Neural cell (in vitro differentiated cells): ENCODE measurements at regions not wholly inside any gene's neighbourhood (a gene's known extent, or its start where the extent isn't known, plus 50 kb on each side); places are given as distances from the start of the nearest gene placed in this dataset.

ENCODE experiments used
- H2AFZ ChIP-seq: fragments of 200-600, 300-800 bp; sonication (generic), shearing (Covaris generic); 2 replicates; pipeline ENCODE4 v1.6.0; 2014; ENCODE audit warnings: low read depth, mild to moderate bottlenecking, antibody characterized with exemption, low read length, moderate library complexity
- H3F3A ChIP-seq: fragments of 200-600 bp; shearing (Covaris generic); 2 replicates; pipeline ENCODE4 v1.6.1; 2016; ENCODE audit warnings: mild to moderate bottlenecking, moderate library complexity, mixed read lengths, antibody characterized with exemption, low read length; ENCODE audit not compliant: insufficient read depth, poor library complexity, severe bottlenecking
- H3K27ac ChIP-seq: fragments of 200-600, 300-800 bp; sonication (generic), shearing (Covaris generic); 2 replicates; pipeline ENCODE4 v1.5.1; 2014; ENCODE audit warnings: mild to moderate bottlenecking, low read length, moderate library complexity
- H3K27me3 ChIP-seq: fragments of 300-800, 200-600 bp; sonication (generic), shearing (Covaris generic); 2 replicates; pipeline ENCODE4 v1.6.0; 2014; ENCODE audit warnings: mild to moderate bottlenecking, low read depth, low read length, moderate library complexity; ENCODE audit not compliant: insufficient read depth
- H3K36me3 ChIP-seq: fragments of 300-800, 200-600 bp; sonication (generic), shearing (Covaris generic); 2 replicates; pipeline ENCODE4 v1.5.1; 2014; ENCODE audit warnings: mild to moderate bottlenecking, antibody characterized with exemption, low read length, moderate library complexity; ENCODE audit not compliant: insufficient read depth
- H3K4me2 ChIP-seq: fragments of 300-800, 200-600 bp; sonication (generic), shearing (Covaris generic); 2 replicates; pipeline ENCODE4 v1.6.0; 2014; ENCODE audit warnings: mild to moderate bottlenecking, low read length
- H3K4me3 ChIP-seq: fragments of 300-800, 200-600 bp; sonication (generic), shearing (Covaris generic); 2 replicates; pipeline ENCODE4 v1.5.1; 2014; ENCODE audit warnings: mild to moderate bottlenecking, low read length, moderate library complexity
- H3K79me2 ChIP-seq: fragments of 200-600 bp; shearing (Covaris generic); replicated peaks from 2 replicates; pipeline ENCODE4 v1.6.0; 2014; ENCODE audit warnings: mild to moderate bottlenecking, low read length, moderate library complexity; ENCODE audit not compliant: insufficient read depth
- H3K9ac ChIP-seq: fragments of 300-800, 200-600 bp; sonication (generic), shearing (Covaris generic); 2 replicates; pipeline ENCODE4 v1.6.1; 2016; ENCODE audit warnings: mild to moderate bottlenecking, low read length, mixed read lengths
- H3K9me2 ChIP-seq: fragments of 200-600 bp; shearing (Covaris generic); 2 replicates; pipeline ENCODE4 v1.6.1; 2016; ENCODE audit warnings: mild to moderate bottlenecking, low read length, mixed read lengths; ENCODE audit not compliant: insufficient read depth
- H3K9me3 ChIP-seq: fragments of 200-600, 300-800 bp; sonication (generic), shearing (Covaris generic); 2 replicates; pipeline ENCODE4 v1.6.1; 2016; ENCODE audit warnings: mild to moderate bottlenecking, mixed run types, low read length, moderate library complexity, mixed read lengths
- H4K20me1 ChIP-seq: fragments of 200-600 bp; shearing (Covaris generic); 2 replicates; pipeline ENCODE4 v1.6.1; 2016; ENCODE audit warnings: mild to moderate bottlenecking, mixed run types; ENCODE audit not compliant: insufficient read depth
- EP300 ChIP-seq: fragments of 450-650 bp; conservative IDR thresholded peaks from 2 replicates; pipeline ENCODE4 v1.6.1; 2014; ENCODE audit warnings: antibody characterized with exemption, mild to moderate bottlenecking, moderate library complexity; ENCODE audit not compliant: poor library complexity, severe bottlenecking
- EZH2 ChIP-seq: fragments of 200-600, 300-800 bp; shearing (Covaris generic), sonication (generic); IDR thresholded peaks from 2 replicates; pipeline ENCODE4 v1.6.1; 2014; ENCODE audit warnings: antibody characterized with exemption, low read length, borderline replicate concordance, mild to moderate bottlenecking; ENCODE audit not compliant: insufficient read depth, poor library complexity, severe bottlenecking
- MXI1 ChIP-seq: fragments of 450-650 bp; conservative IDR thresholded peaks from 2 replicates; pipeline ENCODE4 v1.6.1; 2014; ENCODE audit warnings: antibody characterized with exemption, mild to moderate bottlenecking; ENCODE audit not compliant: poor library complexity, severe bottlenecking
- POLR2AphosphoS5 ChIP-seq: IDR thresholded peaks from 2 replicates; pipeline ENCODE4 v1.6.1; 2012
- RAD21 ChIP-seq: fragments of 450-650 bp; conservative IDR thresholded peaks from 2 replicates; pipeline ENCODE4 v1.6.1; 2014; ENCODE audit warnings: antibody characterized with exemption, mild to moderate bottlenecking, moderate library complexity
- SMC3 ChIP-seq: fragments of 450-650 bp; conservative IDR thresholded peaks from 2 replicates; pipeline ENCODE4 v1.6.1; 2014; ENCODE audit warnings: antibody characterized with exemption, mild to moderate bottlenecking, moderate library complexity; ENCODE audit not compliant: poor library complexity
- TAF1 ChIP-seq: IDR thresholded peaks from 2 replicates; pipeline ENCODE4 v1.6.1; 2012; ENCODE audit warnings: low read depth
- TF ChIP-seq, protein P1 (sequence below): IDR thresholded peaks from 2 replicates; pipeline ENCODE4 v1.6.1; 2012; ENCODE audit warnings: borderline replicate concordance
- TF ChIP-seq, protein P2 (sequence below): fragments of 450-650 bp; IDR thresholded peaks from 2 replicates; pipeline ENCODE4 v1.5.1; 2014; ENCODE audit warnings: antibody characterized with exemption, mild to moderate bottlenecking, moderate library complexity; ENCODE audit not compliant: poor library complexity, severe bottlenecking

DNA sequence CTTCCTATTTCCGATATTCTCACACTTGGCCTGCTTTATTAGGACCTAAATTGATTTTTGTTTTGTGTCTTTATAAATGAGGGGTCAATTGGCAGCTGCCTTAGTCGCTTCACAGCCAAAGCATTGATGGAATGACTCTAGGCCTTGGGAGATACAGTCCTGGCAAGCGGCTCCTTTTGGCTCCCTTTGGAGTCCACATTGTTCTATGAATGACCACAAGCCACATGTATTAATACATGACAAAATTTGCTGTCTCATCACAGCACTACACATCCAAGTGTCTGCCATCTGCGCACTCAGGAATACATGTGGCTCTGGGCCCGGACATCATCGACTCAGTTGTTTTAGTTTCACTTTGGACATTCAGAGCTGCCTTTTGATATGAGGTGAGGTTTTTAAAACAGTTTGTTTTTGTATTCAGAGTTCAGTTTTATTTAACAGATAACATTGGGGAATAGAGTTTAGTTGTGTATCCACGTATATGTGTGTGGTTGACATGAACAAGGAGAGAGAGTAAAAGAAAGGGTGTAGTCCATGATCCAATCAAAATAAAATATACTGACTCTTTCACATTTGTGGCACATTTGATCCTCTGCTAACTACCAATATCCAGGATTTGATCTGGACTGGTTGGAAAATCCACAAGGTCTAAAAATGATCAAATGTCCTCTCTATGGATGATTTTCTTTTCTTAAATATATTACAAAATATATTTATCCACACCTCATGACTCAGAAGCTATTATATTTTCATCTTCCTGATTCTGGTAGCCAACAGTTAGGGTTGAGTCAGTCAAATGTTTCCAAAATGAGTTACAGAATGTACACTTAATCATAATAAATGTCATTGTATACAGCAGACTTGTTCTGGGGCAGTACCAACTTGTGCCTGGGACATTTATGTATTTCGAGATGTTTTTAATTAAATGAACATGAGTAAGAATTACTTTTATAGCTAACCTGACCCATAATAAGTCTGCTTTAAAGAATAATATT lies 114.0 kb upstream of the MTAP start:
- H3K9ac ChIP-seq, result no peak overlapping the region
- H3K4me2 ChIP-seq, result no peak overlapping the region
- H4K20me1 ChIP-seq, result no peaks in the 10 kb centered on the region
- H3K4me3 ChIP-seq, result no peak overlapping the region
- H2AFZ ChIP-seq, result no peak overlapping the region
- no peaks in the 10 kb centered on the region for H3K9me2 ChIP-seq
- no peaks in the 10 kb centered on the region for H3F3A ChIP-seq
- no peaks in the 10 kb centered on the region for H3K36me3 ChIP-seq
- no peaks in the 10 kb centered on the region for H3K9me3 ChIP-seq
- H3K27ac ChIP-seq, result no peak overlapping the region
- no peaks in the 10 kb centered on the region for H3K79me2 ChIP-seq
- no peak for TF ChIP-seq RAD21
- TF ChIP-seq, protein P1, sequence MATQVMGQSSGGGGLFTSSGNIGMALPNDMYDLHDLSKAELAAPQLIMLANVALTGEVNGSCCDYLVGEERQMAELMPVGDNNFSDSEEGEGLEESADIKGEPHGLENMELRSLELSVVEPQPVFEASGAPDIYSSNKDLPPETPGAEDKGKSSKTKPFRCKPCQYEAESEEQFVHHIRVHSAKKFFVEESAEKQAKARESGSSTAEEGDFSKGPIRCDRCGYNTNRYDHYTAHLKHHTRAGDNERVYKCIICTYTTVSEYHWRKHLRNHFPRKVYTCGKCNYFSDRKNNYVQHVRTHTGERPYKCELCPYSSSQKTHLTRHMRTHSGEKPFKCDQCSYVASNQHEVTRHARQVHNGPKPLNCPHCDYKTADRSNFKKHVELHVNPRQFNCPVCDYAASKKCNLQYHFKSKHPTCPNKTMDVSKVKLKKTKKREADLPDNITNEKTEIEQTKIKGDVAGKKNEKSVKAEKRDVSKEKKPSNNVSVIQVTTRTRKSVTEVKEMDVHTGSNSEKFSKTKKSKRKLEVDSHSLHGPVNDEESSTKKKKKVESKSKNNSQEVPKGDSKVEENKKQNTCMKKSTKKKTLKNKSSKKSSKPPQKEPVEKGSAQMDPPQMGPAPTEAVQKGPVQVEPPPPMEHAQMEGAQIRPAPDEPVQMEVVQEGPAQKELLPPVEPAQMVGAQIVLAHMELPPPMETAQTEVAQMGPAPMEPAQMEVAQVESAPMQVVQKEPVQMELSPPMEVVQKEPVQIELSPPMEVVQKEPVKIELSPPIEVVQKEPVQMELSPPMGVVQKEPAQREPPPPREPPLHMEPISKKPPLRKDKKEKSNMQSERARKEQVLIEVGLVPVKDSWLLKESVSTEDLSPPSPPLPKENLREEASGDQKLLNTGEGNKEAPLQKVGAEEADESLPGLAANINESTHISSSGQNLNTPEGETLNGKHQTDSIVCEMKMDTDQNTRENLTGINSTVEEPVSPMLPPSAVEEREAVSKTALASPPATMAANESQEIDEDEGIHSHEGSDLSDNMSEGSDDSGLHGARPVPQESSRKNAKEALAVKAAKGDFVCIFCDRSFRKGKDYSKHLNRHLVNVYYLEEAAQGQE, result no peak
- TF ChIP-seq SMC3, result no peak
- TF ChIP-seq TAF1, result no peak
- no peak for TF ChIP-seq POLR2AphosphoS5
- no peaks in the 10 kb centered on the region for H3K27me3 ChIP-seq

DNA sequence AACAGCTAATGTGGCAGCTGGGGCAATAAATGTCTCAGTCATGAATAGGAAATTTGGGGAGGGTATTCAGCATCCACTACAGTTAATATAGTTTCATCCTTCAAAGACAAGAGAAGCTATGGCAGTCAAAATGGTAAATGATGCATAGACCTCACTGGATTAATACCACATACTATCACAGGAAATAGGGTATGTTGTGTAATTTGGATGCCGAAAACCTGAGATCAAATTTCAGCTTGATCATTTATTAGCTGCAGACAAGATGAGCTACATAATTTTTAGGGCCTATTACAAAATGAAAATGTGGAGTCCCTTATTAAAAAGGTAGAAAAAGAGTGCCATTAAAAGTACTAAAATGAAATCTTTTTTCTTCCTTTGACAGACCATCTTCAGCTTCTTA lies 112.6 kb upstream of the MTAP start:
- Histone ChIP-seq H3K9ac (no peak overlapping the region), H3F3A (no peaks in the 10 kb centered on the region), H3K9me2 (no peaks in the 10 kb centered on the region), H3K79me2 (no peaks in the 10 kb centered on the region), H3K4me2 (no peak overlapping the region), H3K36me3 (no peaks in the 10 kb centered on the region), H4K20me1 (no peaks in the 10 kb centered on the region), H3K4me3 (no peak overlapping the region), H2AFZ (no peak overlapping the region), H3K27me3 (no peaks in the 10 kb centered on the region), H3K9me3 (no peaks in the 10 kb centered on the region), H3K27ac (no peak overlapping the region)
- TF ChIP-seq, protein P1, result no peak
- TF ChIP-seq EZH2 (no peak), MXI1 (no peak), POLR2AphosphoS5 (no peak), RAD21 (no peak), EP300 (no peak), TAF1 (no peak), SMC3 (no peak)
- TF ChIP-seq, protein P2, sequence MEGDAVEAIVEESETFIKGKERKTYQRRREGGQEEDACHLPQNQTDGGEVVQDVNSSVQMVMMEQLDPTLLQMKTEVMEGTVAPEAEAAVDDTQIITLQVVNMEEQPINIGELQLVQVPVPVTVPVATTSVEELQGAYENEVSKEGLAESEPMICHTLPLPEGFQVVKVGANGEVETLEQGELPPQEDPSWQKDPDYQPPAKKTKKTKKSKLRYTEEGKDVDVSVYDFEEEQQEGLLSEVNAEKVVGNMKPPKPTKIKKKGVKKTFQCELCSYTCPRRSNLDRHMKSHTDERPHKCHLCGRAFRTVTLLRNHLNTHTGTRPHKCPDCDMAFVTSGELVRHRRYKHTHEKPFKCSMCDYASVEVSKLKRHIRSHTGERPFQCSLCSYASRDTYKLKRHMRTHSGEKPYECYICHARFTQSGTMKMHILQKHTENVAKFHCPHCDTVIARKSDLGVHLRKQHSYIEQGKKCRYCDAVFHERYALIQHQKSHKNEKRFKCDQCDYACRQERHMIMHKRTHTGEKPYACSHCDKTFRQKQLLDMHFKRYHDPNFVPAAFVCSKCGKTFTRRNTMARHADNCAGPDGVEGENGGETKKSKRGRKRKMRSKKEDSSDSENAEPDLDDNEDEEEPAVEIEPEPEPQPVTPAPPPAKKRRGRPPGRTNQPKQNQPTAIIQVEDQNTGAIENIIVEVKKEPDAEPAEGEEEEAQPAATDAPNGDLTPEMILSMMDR, result no peak
